GM21526 (cell line): ENCODE measurements at regions not wholly inside any gene's neighbourhood (a gene's known extent, or its start where the extent isn't known, plus 50 kb on each side); places are given as distances from the start of the nearest gene placed in this dataset.
"Not testable (repeated sequence)": the region's sequence is repeated elsewhere in the genome, so short reads cannot be mapped to it uniquely, and the experiment has no call there.

Source experiments
- ATAC-seq: cut with Tn5 transposase; IDR thresholded peaks from one replicate; pipeline ENCODE4 v1.9.1; 2021; ENCODE audit warnings: moderate library complexity; ENCODE audit not compliant: unreplicated experiment, low FRiP score

DNA sequence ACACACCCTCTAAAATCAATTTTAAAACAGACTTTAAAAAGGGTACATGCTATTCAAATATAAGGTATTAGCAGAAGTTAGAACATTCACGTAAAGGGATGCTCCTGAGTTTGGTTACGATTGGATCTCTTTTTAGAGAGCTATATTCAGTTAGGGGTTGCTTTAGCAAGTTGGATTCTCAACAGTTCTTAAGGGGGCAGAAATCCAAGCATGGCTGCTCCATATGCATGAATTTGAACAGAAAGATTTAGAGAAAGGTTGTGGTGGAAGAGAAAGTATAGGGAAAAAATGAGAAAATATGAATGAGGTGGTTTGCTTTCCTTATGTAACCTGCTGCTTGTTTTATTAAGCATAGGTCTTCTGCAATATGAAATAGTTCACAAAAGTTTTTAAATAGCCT is 855.1 kb downstream of the SORCS1 start:
- ATAC-seq: no peak

DNA sequence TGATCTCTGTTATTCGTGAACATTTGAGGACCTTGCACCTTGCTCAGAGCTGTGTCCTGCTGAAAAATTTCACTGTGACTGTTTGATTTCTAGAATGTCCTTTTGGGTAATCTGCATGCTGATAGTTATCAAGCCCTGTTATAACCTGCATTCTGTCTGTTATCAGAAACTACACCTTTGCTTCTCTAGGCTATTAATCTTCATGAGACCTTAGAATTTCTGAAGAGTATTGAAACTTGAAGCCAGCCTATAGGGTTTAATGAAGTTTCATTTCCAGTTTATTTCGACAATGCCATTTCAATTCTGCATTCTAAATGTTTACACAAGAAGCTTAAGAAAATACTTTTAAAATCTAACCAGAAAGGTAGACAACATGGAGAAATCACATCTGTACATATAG is 856.2 kb downstream of the SORCS1 start:
- ATAC-seq: no peak

DNA sequence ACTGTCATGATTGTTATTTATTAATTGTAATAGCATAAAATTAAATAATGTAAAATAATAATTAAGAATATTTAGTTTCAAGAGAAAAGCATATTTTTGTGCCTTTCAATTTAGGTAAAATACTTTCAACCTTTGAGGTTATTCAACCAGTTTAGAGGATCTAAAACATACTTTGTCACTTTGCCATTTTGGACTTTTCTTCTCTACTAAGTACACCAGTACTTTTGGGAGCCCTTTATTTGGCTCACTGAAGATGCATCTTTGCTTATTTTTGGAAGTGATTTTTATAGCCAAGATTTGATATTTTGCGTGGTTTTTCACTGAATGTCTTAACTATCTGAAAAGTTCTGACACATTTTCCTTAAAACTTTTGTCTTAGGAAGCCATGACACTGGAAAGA is 860.5 kb downstream of the SORCS1 start:
- no peak for ATAC-seq

GRCh38 chr10:106302961-106303360 is 861.5 kb downstream of the SORCS1 start:
- ATAC-seq: no peak

DNA sequence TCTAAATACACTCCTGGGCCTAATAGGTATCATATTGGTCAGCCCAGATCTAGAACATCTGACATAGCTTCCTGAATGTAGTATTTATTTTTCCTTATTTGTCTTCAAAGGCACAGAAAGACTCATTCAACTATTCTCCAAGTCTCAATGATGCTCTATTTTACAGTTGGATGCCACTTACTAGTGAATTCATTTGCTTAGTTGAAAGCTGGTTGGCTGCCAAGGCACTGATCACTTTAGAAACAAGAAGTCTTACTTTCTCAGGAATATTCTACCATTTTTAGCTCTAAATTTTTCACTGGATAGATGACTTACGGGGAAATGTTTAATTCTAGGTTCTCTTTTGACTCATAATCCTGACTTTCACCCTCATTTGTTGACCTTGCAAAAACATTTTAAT is 863.4 kb downstream of the SORCS1 start:
- no peak for ATAC-seq

- no peak for ATAC-seq
These were observed 867.6 kb downstream of the SORCS1 start for GRCh38 chr10:106296750-106297392.

GRCh38 chr10:106284802-106285587 is 879.5 kb downstream of the SORCS1 start:
- no peak for ATAC-seq

GRCh38 chr10:106280896-106281460 is 883.5 kb downstream of the SORCS1 start:
- no peak for ATAC-seq

DNA sequence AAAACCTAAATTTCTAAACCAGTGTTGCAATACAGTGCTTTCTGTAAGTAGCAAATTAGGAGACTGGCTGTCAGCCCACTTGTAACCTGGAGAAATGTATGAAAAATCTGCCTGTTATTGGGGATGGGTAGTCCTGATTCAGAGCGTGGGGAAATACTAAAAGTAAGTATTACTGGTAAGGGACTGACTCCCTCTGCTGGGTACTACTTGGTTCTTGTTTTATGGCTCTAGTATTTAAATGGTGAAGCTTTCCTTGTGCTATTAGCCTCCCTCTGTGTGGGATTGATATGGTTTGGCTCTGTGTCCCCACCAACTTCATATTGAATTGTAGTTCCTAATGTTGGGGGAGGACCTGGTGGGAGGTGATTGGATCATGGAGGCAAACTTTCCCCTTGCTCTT is 886.1 kb downstream of the SORCS1 start:
- no peak for ATAC-seq

- no peak for ATAC-seq
These were observed 893.3 kb downstream of the SORCS1 start for GRCh38 chr10:106271237-106271636.

DNA sequence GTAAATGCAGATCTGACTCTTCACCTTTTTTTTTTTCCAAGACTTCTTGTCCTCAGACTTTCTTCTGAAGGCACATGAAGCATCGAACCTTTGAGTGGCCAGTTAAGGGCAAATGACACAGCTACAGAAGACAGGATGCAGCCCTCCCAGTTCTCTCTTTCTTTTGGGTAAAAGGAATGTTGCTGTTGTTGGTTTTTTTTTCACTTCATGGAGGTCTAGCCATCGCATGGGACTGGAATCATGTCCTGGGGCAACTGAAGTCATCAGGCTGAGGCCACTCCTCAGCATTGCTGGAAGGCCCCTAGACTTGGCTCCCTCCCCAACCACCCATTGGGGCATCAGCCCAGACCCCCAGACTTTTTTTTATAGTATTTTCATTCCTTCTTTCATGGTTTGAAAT is 896.5 kb downstream of the SORCS1 start:
- ATAC-seq: no peak

- no peak for ATAC-seq
These were observed 896.9 kb downstream of the SORCS1 start for GRCh38 chr10:106267591-106267990.

DNA sequence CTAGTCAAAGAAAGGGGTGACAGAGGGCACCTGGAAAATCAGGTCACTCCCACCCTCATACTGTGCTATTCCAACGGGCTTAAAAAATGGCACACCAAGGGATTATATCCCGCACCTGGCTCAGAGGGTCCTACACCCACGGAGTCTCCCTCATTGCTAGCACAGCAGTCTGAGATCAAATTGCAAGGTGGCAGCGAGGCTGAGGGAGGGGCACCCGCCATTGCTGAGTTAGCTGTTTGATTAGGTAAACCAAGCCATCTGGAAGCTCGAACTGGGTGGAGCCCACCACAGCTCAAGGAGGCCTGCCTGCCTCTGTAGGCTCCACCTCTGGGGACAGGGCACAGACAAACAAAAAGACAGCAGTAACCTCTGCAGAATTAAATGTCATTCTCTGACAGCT is 907.1 kb downstream of the SORCS1 start:
- not testable (repeated sequence) for ATAC-seq

GRCh38 chr10:106255111-106255678 is 909.3 kb downstream of the SORCS1 start:
- ATAC-seq: no peak

DNA sequence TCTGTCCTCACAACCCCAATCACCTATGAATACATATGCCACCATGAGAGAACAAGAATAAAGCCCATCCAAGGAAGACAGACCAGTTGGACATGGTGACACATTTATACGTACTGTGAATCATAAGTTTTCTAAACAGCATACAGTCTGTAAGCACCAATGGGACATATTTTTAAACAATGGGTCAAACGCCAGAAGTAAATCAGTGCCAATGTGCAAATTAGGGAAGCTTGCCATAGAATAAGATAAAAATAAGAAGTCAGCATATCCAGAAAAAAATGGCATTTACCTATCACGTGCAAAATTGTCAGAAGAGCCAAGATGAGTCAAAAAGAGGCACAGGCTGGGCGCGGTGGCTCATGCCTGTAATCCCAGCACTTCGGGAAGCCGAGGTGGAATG is 910.4 kb downstream of the SORCS1 start:
- no peak for ATAC-seq

- no peak for ATAC-seq
These were observed 912.0 kb downstream of the SORCS1 start for GRCh38 chr10:106252541-106252940.

DNA sequence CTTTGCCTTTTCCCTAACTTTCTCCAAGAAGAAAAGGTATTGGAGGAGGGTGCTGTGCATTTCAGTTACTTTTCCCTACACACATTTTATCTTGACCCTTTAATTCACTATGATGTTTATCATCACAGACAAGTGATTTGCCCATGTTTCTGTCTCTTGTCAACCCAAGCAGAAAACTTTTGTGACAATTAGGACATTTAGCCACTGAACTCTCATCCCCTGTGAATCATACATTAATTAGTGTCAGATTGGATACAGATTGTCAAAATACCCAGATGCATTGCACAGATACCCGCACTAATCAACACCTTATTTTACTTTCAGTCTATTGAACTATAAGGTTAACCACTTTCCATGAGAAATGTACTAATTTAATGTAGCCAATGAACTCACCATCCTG is 912.9 kb downstream of the SORCS1 start:
- no peak for ATAC-seq

- no peak for ATAC-seq
These were observed 922.2 kb downstream of the SORCS1 start for GRCh38 chr10:106242301-106242700.

DNA sequence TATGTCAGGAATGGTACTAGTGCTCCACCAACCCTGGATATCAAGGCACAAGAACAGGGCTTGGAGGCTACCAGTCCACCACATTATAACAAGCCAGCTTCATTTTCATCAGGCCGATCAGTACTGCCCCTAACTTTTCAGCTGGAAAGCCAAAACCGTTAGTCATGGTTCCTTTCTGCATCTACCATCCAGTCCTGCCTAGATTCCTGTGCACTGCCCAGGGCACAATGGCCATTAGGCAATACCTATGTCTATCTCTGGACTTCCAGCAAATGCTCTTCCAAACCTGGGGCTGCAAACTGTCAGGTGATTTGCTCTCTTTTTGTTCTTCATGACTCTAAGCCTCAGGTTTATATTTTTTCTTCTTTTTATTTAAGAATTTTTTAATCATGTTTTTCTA is 937.7 kb downstream of the SORCS1 start:
- ATAC-seq: no peak

GRCh38 chr10:106226142-106226541 is 938.4 kb downstream of the SORCS1 start:
- ATAC-seq: no peak

DNA sequence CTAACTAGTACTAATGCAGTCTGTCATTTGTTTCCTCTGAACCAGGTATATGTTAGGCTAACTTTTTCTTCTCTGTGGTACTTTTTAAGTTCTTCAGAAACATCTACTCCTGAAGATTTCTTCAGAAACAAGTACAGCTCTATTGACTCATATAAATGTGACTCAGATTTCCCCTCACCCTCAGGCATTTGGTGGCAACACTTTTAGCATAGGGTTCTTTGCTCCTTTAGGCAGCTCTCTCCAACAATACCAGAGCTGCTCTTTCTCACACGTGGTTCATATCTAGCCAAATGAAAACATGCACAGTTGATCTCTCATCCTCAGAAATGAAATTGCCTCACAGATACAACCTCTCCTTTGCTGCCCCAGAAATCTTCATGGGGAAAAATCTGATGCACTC is 939.8 kb downstream of the SORCS1 start:
- ATAC-seq: no peak

- no peak for ATAC-seq
These were observed 946.9 kb downstream of the SORCS1 start for GRCh38 chr10:106217627-106218026.
